ENCODE measurements at regions not wholly inside any gene's neighbourhood (a gene's known extent, or its start where the extent isn't known, plus 50 kb on each side); places are given as distances from the start of the nearest gene placed in this dataset.

DNA sequence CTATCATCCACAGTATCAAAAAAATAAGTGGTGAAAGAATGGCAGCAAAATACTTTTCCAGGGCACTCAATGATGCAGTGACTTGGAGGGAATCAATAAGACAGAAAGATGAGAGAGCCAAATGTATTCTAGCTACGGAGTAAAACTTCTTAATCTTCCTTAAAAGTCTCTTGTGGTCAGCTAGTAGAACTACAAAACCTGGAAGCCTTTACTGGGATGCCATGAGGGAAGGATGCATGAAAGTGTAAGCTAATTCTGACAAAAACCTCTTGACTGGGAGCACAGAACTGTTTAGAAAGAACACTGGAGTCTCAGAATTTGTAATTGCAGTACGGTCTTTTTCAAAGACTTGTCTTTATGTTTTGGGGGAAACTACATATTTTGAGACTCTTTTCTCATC, 432.8 kb upstream of the PTPRD start:
- H3K36me3 ChIP-seq (ENCODE audit: low read depth): no peaks in the 10 kb centered on the region
- no peaks in the 10 kb centered on the region for H3K9me2 ChIP-seq (ENCODE audit: insufficient read depth)
- H3F3A ChIP-seq (ENCODE audit: insufficient read depth, low read depth): no peaks in the 10 kb centered on the region
- no TSS peak for BruUV-seq (replicated peaks)
- no peaks in the 10 kb centered on the region for H3K79me2 ChIP-seq (ENCODE audit: low read depth)
- no peaks in the 10 kb centered on the region for H4K20me1 ChIP-seq (ENCODE audit: insufficient read depth)
- no peak overlapping the region for H3K4me2 ChIP-seq
- CTCF ChIA-PET: no interaction called here
- H3K27me3 ChIP-seq (ENCODE audit: insufficient read depth, low read depth): no peaks in the 10 kb centered on the region
- POLR2A ChIA-PET (ENCODE audit: unreplicated experiment): no interaction called here
- TF ChIP-seq EZH2 (IDR thresholded peaks at IDR 0.05; ENCODE audit: low read depth): no peak
- TF ChIP-seq, protein P1, sequence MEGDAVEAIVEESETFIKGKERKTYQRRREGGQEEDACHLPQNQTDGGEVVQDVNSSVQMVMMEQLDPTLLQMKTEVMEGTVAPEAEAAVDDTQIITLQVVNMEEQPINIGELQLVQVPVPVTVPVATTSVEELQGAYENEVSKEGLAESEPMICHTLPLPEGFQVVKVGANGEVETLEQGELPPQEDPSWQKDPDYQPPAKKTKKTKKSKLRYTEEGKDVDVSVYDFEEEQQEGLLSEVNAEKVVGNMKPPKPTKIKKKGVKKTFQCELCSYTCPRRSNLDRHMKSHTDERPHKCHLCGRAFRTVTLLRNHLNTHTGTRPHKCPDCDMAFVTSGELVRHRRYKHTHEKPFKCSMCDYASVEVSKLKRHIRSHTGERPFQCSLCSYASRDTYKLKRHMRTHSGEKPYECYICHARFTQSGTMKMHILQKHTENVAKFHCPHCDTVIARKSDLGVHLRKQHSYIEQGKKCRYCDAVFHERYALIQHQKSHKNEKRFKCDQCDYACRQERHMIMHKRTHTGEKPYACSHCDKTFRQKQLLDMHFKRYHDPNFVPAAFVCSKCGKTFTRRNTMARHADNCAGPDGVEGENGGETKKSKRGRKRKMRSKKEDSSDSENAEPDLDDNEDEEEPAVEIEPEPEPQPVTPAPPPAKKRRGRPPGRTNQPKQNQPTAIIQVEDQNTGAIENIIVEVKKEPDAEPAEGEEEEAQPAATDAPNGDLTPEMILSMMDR (conservative IDR thresholded peaks at IDR 0.05): no peak
- H3K27ac ChIP-seq: no peak overlapping the region
- DNase-seq: no peak
- no peaks in the 10 kb centered on the region for H3K9me3 ChIP-seq (ENCODE audit: insufficient read depth, low read depth)
- intact Hi-C loops (cut with micrococcal nuclease; ENCODE audit: unreplicated experiment): no loop called here
- H3K4me1 ChIP-seq (replicated peaks; ENCODE audit: insufficient read depth): no peaks in the 10 kb centered on the region
- no peak overlapping the region for H2AFZ ChIP-seq
- no peak overlapping the region for H3K4me3 ChIP-seq

DNA sequence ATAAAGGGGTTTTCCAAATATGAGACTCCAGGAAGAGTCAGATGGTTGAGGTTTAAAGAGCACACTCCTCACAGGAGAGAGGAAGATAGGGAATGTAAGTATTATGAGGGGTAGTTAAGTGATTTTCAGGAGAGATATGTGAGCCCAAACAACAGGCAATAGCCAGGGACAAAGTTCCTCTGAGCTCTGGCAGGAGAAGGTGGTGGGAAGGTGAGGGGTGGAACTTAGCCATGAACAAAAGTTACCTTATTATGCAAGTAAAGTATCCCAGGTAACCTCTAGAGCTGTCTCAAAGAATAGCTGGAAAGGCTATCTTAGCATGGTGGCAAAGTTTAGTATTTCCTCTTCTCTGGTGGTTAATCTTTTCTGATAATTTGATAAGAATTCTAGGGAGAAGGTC, 450.5 kb upstream of the PTPRD start:
- Histone ChIP-seq H4K20me1 (ENCODE audit: insufficient read depth) (no peaks in the 10 kb centered on the region), H3K27ac (no peak overlapping the region), H3K9me2 (ENCODE audit: insufficient read depth) (no peaks in the 10 kb centered on the region), H3K36me3 (ENCODE audit: low read depth) (no peaks in the 10 kb centered on the region), H2AFZ (no peak overlapping the region), H3K4me3 (peak overlapping the region; percentile 74; the same call in 1 of the 2 replicates), H3K4me2 (peak overlapping the region; percentile 92), H3K4me1 (replicated peaks; ENCODE audit: insufficient read depth) (peaks cover 13% of the 10 kb centered on the region), H3K79me2 (ENCODE audit: low read depth) (peaks cover 12% of the 10 kb centered on the region), H3F3A (ENCODE audit: insufficient read depth, low read depth) (peaks cover 5% of the 10 kb centered on the region; the same call in 1 of the 2 replicates), H3K27me3 (ENCODE audit: insufficient read depth, low read depth) (no peaks in the 10 kb centered on the region), H3K9me3 (ENCODE audit: insufficient read depth, low read depth) (no peaks in the 10 kb centered on the region)
- intact Hi-C loops (cut with micrococcal nuclease; ENCODE audit: unreplicated experiment): no loop called here
- POLR2A ChIA-PET (ENCODE audit: unreplicated experiment): no interaction called here
- no TSS peak for BruUV-seq (replicated peaks)
- DNase-seq: no peak
- CTCF ChIA-PET: no interaction called here
- TF ChIP-seq, protein P1 (conservative IDR thresholded peaks at IDR 0.05): no peak
- no peak for TF ChIP-seq EZH2 (IDR thresholded peaks at IDR 0.05; ENCODE audit: low read depth)

DNA sequence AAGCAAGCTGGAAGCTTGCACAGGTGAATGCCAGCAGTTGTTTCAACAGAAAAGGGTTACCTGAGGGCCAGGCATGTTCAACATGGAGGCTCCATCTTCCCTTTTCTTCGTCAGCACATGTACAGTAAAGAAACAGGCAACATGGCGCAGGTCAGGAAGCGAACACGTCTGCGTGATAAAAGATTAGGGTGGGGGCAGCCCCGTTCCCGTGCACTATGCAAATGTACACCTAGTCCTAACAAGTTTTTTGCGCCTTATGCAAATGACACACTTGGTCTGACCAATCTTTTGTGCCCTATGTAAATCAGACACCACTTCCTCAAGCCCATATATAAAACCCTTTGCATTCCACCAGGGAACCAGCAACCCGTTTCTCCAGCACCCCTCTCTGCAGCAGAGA, 452.1 kb upstream of the PTPRD start:
- Histone ChIP-seq H3K27me3 (ENCODE audit: insufficient read depth, low read depth) (no peaks in the 10 kb centered on the region), H3K27ac (peak overlapping the region; percentile 43; the same call in 1 of the 2 replicates), H3F3A (ENCODE audit: insufficient read depth, low read depth) (peaks cover 5% of the 10 kb centered on the region; the same call in 1 of the 2 replicates), H4K20me1 (ENCODE audit: insufficient read depth) (no peaks in the 10 kb centered on the region), H2AFZ (peak overlapping the region; percentile 81), H3K79me2 (ENCODE audit: low read depth) (peaks cover 12% of the 10 kb centered on the region), H3K4me2 (peak overlapping the region; percentile 92), H3K9me3 (ENCODE audit: insufficient read depth, low read depth) (no peaks in the 10 kb centered on the region), H3K4me1 (replicated peaks; ENCODE audit: insufficient read depth) (peaks cover 13% of the 10 kb centered on the region), H3K9me2 (ENCODE audit: insufficient read depth) (no peaks in the 10 kb centered on the region), H3K36me3 (ENCODE audit: low read depth) (no peaks in the 10 kb centered on the region), H3K4me3 (peak overlapping the region; percentile 74; the same call in 1 of the 2 replicates)
- CTCF ChIA-PET: no interaction called here
- no TSS peak for BruUV-seq (replicated peaks)
- intact Hi-C loops (cut with micrococcal nuclease; ENCODE audit: unreplicated experiment): no loop called here
- DNase-seq: peak; percentile 71 to 91
- POLR2A ChIA-PET (ENCODE audit: unreplicated experiment): interaction anchor here (0.6 kb wide), 1 partner anchor 71 kb away, joined by 4 read pairs; no protein-coding TSS in a partner anchor
- TF ChIP-seq, protein P1 (conservative IDR thresholded peaks at IDR 0.05): no peak
- no peak for TF ChIP-seq EZH2 (IDR thresholded peaks at IDR 0.05; ENCODE audit: low read depth)

Measured in PC-9 (cell line).